GM18868 (cell line): ENCODE measurements at regions not wholly inside any gene's neighbourhood (a gene's known extent, or its start where the extent isn't known, plus 50 kb on each side); places are given as distances from the start of the nearest gene placed in this dataset.
"Not testable (repeated sequence)": the region's sequence is repeated elsewhere in the genome, so short reads cannot be mapped to it uniquely, and the experiment has no call there.

Source experiments
- ATAC-seq: cut with Tn5 transposase; IDR thresholded peaks from one replicate; pipeline ENCODE4 v1.9.1; 2021; ENCODE audit warnings: mild to moderate bottlenecking, moderate library complexity; ENCODE audit not compliant: unreplicated experiment

- no peak for ATAC-seq
Observed at GRCh38 chr7:28328822-28329660, 83.3 kb upstream of the CREB5 start.

DNA sequence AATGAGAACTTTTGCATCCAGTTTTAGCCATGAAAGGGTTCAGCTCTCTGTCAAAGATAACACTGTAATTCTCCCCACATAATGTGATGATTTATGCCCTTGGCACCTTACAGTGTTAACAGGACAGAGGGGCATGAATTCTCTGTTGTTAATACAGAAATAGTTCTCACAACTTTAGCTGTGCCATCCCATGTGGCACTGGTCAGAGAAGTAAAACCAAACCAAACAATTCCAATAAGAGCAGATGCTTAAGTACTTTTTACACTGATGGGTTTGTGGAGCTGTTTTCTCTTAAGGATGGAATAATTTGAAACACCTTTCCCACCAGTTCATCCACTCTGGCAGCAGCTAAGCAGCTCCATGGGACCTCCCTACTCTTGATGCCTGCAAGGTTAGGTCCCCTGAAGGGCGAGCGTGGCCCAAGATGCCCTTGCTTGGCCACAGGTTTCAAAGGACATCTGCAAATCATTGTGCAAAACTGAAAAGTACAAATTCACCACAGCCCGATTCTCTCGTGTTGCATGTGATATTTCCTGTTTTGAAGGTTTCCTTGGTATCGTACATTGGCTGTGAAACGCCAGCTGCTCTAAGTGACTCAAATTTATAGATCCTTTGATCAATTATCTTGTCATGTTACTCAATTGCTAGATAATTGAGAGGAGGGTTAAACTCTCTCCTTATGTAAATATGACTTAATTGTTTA is 82.5 kb upstream of the CREB5 start:
- no peak for ATAC-seq

DNA sequence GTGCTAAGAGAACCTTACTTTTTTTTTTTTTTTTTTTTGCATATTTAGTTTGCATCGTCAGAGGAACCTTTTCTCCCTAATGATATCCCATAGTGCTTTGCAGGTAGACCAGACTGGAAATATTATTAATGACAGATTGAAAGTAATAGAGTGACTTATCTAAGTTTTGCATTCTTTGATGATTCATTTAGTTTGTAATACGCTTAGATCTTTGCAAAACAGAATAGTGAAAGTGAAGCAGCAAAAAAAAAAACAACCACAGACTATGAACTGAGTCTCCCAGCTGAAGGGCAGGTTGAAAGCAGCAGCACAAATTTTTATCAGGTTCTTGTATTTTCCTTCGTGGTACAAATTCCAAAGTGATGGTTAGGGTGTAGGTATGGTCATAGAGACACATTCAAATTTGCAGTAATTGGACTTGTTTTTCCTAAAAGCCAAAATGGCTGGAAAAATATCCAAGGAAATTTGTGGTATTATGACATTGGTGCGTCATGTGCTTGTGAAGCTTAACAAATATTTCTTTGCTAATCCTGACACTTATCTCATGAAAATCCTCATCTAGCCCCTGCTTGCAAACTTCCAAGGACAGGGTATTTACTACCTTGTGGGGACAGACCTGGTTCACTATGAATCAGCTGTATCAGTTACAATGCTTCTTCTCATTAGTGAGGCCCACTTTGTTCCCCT is 81.8 kb upstream of the CREB5 start:
- ATAC-seq, result no peak

DNA sequence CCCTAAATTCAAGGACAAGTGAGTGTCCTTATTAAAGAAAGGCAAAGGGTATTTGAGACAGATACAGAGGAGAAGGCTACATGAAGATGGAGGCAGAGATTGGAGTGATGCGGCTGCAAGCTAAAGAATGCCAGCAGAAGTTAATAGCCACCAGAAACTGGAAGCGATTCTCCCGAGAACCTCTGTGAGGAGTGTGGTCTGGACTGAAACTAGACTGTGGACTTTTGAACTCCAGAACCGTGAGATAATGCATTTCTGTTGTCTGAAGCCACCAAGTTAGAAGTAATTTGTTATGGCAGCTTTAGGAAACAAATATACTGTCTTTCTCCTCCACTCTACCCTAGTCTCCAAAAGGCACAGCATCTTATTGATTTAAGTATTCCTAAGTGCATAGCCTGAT is 80.3 kb upstream of the CREB5 start:
- no peak for ATAC-seq

DNA sequence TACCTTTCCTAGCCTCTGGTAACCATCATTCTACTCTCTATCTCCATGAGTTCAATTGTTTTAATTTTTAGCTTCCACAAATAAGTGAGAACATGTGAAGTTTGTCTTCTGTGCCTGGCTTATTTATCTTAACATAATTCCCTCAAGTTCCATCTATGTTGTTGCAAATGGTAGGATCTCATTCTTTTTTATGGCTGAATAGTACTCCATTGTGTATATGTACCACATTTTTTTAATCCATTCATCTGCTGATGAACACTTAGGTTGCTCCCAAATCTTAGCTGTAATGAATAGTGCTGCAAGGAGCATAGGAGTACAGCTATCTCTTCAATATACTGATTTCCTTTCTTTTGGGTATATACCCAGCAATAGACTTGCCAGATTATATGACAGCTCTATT is 78.8 kb upstream of the CREB5 start:
- not testable (repeated sequence) for ATAC-seq

DNA sequence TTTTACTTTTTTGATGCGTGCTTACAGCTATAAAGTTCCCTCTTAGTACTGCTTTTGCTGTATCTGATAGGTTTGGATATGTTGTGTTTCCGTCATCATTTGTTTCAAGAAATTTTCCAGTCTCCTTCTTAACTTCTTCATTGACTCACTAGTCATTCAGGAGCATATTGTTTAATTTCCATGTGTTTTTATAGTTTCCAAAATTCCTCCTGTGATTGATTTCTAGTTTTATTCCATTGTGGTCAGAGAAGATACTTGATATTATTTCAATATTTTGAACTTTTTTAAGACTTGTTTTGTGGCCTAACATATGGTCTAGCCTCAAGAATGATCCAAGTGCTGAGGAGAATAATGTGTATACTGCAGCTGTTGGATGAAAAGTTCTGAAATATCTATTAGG is 75.5 kb upstream of the CREB5 start:
- ATAC-seq, result no peak

DNA sequence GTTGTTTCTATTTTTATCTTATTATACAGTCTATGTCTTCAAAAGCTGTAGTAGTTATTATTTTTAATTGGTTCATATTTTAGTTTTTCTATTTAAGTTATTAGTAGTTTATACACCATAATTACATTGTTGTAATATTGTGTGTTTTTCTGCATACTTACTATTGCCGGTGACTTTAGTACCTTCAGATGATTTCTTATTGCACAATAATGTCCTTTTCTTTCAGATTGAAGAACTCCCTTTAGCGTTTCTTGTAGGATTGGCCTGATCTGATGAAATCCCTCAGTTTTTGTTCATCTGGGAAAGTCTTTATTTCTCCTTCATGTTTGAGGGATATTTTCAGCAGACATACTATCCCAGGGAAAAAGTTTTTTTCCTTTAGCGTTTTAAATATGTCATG is 74.3 kb upstream of the CREB5 start:
- ATAC-seq, result no peak

DNA sequence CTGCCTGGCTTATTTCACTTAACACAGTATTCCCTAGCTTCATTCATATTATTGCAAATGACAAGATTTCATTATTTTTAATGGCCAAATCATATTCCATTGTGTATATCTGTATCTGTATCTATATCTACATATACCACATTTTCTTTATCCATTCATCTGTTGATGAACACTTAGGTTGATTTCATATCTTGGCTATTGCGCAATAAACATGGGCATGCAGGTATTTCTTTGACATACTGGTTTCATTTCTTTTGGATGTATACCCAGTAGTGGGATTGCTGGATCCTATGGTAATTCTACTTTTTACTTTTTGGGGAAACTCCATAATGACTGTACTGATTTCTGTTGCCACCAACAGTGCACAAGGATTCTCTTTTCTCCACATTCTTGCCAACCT is 68.9 kb upstream of the CREB5 start:
- no peak for ATAC-seq

GRCh38 chr7:28346256-28346655 is 66.1 kb upstream of the CREB5 start:
- ATAC-seq, result no peak

DNA sequence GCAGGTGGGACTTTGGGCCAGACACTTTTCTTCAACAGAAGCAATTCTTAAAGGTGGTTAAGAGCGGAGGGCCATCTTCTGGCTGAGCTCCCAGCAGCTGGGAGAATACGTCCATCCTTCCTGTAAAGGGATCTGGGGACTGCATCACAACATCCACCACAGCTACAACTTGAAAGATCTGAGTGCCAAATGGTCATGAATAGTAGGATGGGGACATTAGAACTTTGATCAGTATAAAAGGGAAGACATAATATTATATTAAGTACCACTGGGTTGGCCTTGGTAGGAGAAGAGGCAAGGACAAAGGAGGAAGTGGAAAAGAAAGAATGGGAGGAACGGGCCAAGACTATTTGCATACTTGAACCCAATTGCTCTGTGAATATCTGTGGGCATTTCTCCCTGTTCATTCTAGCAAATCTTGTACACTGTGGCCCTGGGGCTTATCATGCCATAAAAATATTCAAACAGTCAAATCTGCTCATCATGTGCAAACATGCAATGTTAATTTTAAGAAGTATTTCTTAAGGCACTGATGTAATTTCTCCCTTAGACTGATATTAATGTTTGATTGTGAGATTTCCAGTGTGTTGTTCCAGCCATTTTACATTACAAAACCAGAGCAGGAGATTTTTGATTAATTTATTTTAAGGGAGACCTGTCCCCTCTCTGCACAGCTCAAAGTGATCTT is 65.5 kb upstream of the CREB5 start:
- ATAC-seq, result no peak

- no peak for ATAC-seq
Observed at GRCh38 chr7:28347475-28348318, 64.6 kb upstream of the CREB5 start.

DNA sequence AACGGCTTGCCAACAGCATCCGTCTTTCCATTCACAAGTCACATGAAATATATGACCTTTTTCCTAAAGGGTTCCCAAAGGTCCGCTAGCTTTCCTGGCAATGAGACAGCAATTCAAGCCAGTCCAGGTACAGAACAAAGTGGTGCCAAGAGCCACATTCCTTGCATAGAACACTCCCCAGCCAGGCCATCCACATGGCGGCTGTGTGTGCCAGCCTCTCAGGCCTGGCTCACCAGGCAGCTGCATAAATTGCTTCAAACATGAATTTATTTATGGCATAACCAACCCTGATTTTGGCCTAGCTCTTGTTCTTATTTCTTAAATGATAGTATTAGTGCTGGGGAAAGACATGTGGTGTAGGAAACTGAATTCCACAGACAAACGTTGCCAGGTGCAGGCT is 63.7 kb upstream of the CREB5 start:
- ATAC-seq, result no peak

GRCh38 chr7:28349637-28350036 is 62.7 kb upstream of the CREB5 start:
- no peak for ATAC-seq

- no peak for ATAC-seq
Observed at GRCh38 chr7:28350662-28351061, 61.7 kb upstream of the CREB5 start.

DNA sequence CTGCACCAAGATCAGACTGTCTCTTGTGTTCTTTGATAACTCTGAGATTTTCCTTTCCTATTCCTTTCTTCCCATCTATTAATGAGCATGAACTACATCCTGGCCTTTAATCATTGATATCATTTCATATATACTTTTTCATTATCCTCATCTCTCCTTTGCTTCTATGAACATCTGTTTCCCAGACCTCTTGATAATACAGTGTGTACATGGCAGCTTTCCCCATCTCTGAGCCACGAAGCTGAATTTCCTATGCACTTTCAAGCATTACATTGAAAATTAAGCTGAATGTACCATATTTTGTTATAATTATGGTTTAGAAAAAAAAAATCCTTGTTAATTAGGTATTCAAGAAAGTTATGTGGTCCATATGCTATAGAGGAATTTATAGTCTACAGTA is 60.9 kb upstream of the CREB5 start:
- ATAC-seq, result no peak

GRCh38 chr7:28354601-28355402 is 57.5 kb upstream of the CREB5 start:
- ATAC-seq, result no peak

DNA sequence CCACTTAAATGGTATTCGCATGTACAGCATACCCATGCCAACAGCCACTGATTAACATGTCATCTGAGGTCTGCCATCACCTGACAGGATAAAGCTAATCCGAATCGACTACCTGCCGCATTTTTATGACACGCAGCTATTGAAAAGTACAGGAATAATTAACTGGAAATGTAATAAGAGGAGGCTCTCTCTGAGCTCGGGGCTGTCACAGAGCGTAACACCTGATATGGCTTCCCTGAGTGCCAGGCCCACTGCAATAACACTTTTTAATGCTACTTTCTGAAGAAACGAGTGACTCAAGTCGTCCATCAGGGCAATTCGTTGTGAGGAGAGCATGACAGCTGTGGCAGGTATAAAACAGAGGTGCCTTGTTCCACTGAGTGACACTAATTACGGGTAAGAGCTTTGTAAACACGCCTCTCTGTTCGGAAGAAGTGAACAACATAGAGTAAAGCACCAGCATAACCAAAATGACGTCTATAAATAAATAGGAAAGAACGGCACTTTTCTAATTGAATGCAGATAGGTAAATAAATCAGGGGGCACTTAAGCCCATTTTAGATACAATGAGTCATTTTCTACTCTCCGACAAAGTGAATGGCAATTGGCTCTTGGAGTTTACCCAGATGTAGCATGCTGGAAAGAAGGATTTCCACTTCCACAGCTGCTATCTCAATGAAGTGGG is 56.5 kb upstream of the CREB5 start:
- ATAC-seq, result no peak

- ATAC-seq, result no peak
Observed at GRCh38 chr7:28356619-28357018, 55.7 kb upstream of the CREB5 start.

DNA sequence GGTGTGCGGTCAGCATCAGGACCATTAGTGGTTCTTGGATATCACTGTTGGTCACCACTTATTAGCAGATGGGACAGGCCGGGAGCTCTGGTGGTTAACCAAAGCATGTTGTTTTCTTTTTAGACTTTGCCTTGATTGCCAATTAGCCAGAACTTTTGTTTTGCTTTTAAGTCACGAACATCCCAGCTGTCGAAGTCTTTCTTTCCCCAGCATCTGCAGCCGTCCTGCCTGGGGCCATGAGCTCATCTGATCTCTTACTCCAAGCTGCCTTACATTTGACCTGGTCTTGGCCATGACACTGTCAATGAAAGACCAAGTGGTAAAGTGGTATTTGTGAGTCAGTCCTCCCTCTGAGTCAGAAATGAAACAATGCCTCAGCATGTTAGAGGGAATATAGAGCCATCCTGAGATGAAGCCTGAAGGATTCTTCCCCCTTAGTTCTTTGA is 53.9 kb upstream of the CREB5 start:
- ATAC-seq, result no peak
